HFF-Myc (cell line): ENCODE measurements at regions not wholly inside any gene's neighbourhood (a gene's known extent, or its start where the extent isn't known, plus 50 kb on each side); places are given as distances from the start of the nearest gene placed in this dataset.
A peak's percentile ranks its signal among the peaks of the same experiment; 100 is the strongest.

ENCODE experiments used
- DNase-seq: peaks from one replicate; pipeline ENCODE4 v3.0.0-alpha.2; 2011; ENCODE audit warnings: low read depth; ENCODE audit errors: extremely low read depth
- H3K4me3 ChIP-seq: replicated peaks from 2 replicates; pipeline ENCODE4 v1.5.1; 2011; ENCODE audit warnings: low read depth, mild to moderate bottlenecking, control low read depth, low read length
- CTCF ChIP-seq: IDR thresholded peaks from 2 replicates; pipeline ENCODE4 v1.5.1; 2012; ENCODE audit warnings: mild to moderate bottlenecking, low read depth, low read length, control low read depth; ENCODE audit errors: missing control alignments

GRCh38 chr5:93201061-93201460 is 380.0 kb downstream of the NR2F1-AS1 start:
- no peak for DNase-seq
- no peak overlapping the region for H3K4me3 ChIP-seq
- TF ChIP-seq CTCF, result no peak

- H3K4me3 ChIP-seq, result no peak overlapping the region
- no peak for DNase-seq
- TF ChIP-seq CTCF, result no peak
These were observed 384.0 kb downstream of the NR2F1-AS1 start for GRCh38 chr5:93196986-93197385.

GRCh38 chr5:93193431-93194347 is 387.3 kb downstream of the NR2F1-AS1 start:
- DNase-seq, result no peak
- no peak overlapping the region for H3K4me3 ChIP-seq

GRCh38 chr5:93192683-93193082 is 388.3 kb downstream of the NR2F1-AS1 start:
- TF ChIP-seq CTCF, result no peak
- no peak overlapping the region for H3K4me3 ChIP-seq
- no peak for DNase-seq

More at GRCh38 chr5:93193431-93194347, 387.3 kb downstream of the NR2F1-AS1 start:
- TF ChIP-seq CTCF, result no peak

- peak; percentile 73 for DNase-seq
- no peak for TF ChIP-seq CTCF
- H3K4me3 ChIP-seq, result no peak overlapping the region
These were observed 388.9 kb downstream of the NR2F1-AS1 start for GRCh38 chr5:93192087-93192486.

GRCh38 chr5:93191035-93191817 is 389.8 kb downstream of the NR2F1-AS1 start:
- H3K4me3 ChIP-seq, result no peak overlapping the region
- DNase-seq, result no peak

More at GRCh38 chr5:93191035-93191817, 389.8 kb downstream of the NR2F1-AS1 start:
- TF ChIP-seq CTCF, result no peak
